NT2/D1 (cell line): ENCODE measurements at regions not wholly inside any gene's neighbourhood (a gene's known extent, or its start where the extent isn't known, plus 50 kb on each side); places are given as distances from the start of the nearest gene placed in this dataset.

ENCODE experiments used
- SUZ12 ChIP-seq: IDR thresholded peaks from 2 replicates; pipeline ENCODE4 v1.6.1; 2011; ENCODE audit not compliant: insufficient read length, insufficient read depth; ENCODE audit errors: extremely low read depth
- ZNF274 ChIP-seq: IDR thresholded peaks from 2 replicates; pipeline ENCODE4 v1.6.1; 2011; ENCODE audit warnings: mild to moderate bottlenecking, low read depth, low read length

DNA sequence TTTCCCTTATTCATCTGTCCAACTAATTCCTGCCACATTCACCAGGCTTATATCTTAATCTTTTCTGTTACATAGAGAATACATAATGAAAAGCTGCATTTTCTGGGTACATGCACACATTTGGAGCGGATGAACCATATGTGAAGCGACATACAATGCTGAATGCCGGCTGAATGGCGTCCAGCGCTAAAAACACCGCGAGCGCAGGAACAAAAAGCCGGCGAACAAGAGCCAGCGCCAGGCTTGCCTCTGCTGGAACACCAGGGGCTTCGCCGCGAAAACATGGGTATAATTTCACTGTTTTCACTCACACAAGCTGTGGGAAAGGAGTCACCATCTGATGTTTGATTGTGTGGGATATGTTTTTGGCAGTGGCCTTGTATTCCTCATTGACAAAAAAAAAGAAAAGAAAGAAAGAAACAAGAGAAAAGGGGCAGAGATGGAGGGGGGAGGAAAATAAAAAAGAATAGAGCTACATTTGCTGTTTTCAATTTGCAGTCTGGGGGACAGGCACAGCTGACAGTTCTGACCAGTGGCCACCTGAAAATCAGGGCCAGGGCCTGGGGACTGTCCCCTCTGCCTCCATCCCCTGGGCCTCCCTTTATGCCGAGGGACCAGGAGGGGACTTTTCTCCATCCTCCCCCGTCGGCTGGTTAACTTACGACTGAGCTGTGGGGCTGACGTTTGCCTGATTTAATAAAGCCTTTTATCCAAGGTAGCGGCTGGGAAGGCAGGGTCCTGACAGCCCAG lies 70.2 kb upstream of the OLIG2 start:
- TF ChIP-seq ZNF274, result no peak
- TF ChIP-seq SUZ12, result no peak
